IPS-20b (cell line): ENCODE measurements at regions not wholly inside any gene's neighbourhood (a gene's known extent, or its start where the extent isn't known, plus 50 kb on each side); places are given as distances from the start of the nearest gene placed in this dataset.
"Not testable (repeated sequence)": the region's sequence is repeated elsewhere in the genome, so short reads cannot be mapped to it uniquely, and the experiment has no call there.

Experiments
- H3K27ac ChIP-seq: one replicate; pipeline ENCODE4 v1.5.1; 2013; ENCODE audit warnings: low read length
- H3K27me3 ChIP-seq: 2 replicates; pipeline ENCODE4 v1.6.1; 2013; ENCODE audit warnings: mild to moderate bottlenecking, low read length, inconsistent platforms; ENCODE audit not compliant: insufficient read depth
- H3K36me3 ChIP-seq: 2 replicates; pipeline ENCODE4 v1.6.1; 2013; ENCODE audit warnings: low read depth, mild to moderate bottlenecking, inconsistent platforms, low read length, moderate library complexity; ENCODE audit not compliant: insufficient read depth
- H3K4me1 ChIP-seq: 2 replicates; pipeline ENCODE4 v1.6.1; 2013; ENCODE audit warnings: mild to moderate bottlenecking, control low read depth, inconsistent platforms, low read length, moderate library complexity; ENCODE audit not compliant: insufficient read depth
- H3K4me3 ChIP-seq: 2 replicates; pipeline ENCODE4 v1.5.1; 2013; ENCODE audit warnings: mild to moderate bottlenecking, low read length, inconsistent platforms
- H3K9ac ChIP-seq: 2 replicates; pipeline ENCODE4 v1.6.1; 2013; ENCODE audit warnings: low read depth, mild to moderate bottlenecking, inconsistent platforms, low read length, moderate library complexity
- H3K9me3 ChIP-seq: 2 replicates; pipeline ENCODE4 v1.6.1; 2013; ENCODE audit warnings: mild to moderate bottlenecking, low read depth, low read length, inconsistent platforms; ENCODE audit not compliant: insufficient read depth

DNA sequence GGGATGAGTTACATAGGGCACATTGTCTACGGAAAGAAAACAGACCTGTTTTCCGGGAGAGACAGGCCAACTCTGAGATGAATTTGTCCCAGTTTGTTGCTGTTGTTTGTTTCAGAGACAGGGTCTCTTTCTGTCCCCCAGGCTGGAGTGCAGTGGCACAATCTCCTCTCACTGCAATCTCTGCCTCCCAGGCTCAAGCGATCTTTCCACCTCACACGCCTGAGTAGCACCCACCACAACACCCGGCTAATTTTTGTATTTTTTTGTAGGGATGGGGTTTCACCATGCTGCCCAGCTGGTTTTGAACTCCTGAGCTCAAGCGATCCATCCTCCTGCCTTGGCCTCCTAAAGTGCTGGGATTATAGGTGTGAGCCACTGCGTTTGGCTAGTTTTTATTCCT, 125.5 kb upstream of the ERRFI1 start:
- Histone ChIP-seq H3K9me3 (no peaks in the 10 kb centered on the region), H3K4me1 (peaks cover 4% of the 10 kb centered on the region; the same call in 1 of the 2 replicates), H3K27ac (no peak overlapping the region), H3K27me3 (no peaks in the 10 kb centered on the region), H3K36me3 (no peaks in the 10 kb centered on the region), H3K9ac (no peak overlapping the region), H3K4me3 (no peak overlapping the region)

DNA sequence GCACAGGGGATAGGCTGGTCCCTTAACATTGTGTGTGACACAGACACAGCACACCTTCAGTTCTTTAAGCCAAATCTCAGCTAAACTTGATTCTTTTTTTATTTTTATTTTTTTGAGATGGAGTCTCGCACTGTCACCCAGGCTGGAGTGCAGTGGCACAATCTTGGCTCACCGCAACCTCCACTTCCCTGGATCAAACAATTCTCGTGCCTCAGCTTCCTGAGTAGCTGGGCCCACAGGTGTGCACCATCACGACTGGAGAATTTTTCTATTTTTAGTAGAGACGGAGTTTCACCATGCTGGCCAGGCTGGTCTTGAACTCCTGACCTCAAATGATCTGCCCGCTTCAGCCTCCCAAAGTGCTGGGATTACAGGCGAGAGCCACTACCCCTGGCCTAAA, 123.6 kb upstream of the ERRFI1 start:
- H3K27ac ChIP-seq, H3K4me3 ChIP-seq, H3K27me3 ChIP-seq, H3K9ac ChIP-seq, H3K4me1 ChIP-seq, H3K9me3 ChIP-seq, H3K36me3 ChIP-seq: not testable (repeated sequence)

DNA sequence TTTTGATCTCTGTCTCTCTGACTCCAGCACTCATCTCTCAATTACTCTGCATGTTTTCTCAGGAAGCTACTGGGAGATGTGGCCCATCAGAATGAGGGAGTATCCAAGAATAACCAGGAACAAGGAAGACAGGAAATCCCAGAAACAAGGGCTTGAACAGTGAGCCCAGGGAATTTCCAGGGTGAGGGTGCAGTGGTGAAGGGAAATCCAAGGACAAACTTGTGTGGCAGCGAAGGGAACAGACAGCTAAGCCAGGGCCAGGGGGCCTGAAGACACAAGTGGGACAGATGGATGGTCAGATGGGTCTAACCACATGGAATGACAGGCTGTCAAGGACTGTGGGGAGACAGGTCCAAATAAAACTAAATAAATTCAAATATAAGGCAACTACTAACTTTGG, 121.8 kb upstream of the ERRFI1 start:
- Histone ChIP-seq H3K9ac (no peak overlapping the region), H3K36me3 (no peaks in the 10 kb centered on the region), H3K9me3 (no peaks in the 10 kb centered on the region), H3K4me3 (no peak overlapping the region), H3K27me3 (no peaks in the 10 kb centered on the region), H3K27ac (no peak overlapping the region), H3K4me1 (no peaks in the 10 kb centered on the region)

DNA sequence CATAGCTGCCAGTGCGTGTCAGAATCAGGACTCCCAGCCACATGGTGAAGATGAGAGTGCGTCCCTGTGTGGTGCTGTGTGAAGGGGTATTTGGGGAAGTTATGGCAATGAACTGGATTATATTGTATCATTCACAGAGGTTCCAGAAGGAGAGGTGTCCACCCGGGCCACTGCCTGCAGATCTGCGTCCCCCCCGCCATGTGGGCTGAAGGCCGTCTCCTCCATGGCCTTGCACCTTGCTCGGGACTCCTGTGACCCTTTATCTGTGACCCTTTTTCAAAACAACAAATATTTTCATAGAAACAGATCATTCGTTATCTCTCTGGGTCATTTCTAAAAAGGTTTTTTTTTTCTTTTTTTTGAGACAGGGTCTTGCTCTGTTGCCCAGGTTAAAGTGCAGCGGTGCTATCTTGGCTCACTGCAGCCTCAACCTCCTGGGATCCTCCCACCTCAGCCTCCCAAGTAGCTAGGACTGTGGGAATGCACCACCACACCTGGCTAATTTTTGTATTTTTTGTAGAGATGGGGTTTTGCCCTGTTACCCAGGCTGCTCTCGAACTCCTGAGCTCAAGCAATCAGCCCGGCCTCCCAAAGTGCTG, 120.2 kb upstream of the ERRFI1 start:
- H3K27me3 ChIP-seq: no peaks in the 10 kb centered on the region

DNA sequence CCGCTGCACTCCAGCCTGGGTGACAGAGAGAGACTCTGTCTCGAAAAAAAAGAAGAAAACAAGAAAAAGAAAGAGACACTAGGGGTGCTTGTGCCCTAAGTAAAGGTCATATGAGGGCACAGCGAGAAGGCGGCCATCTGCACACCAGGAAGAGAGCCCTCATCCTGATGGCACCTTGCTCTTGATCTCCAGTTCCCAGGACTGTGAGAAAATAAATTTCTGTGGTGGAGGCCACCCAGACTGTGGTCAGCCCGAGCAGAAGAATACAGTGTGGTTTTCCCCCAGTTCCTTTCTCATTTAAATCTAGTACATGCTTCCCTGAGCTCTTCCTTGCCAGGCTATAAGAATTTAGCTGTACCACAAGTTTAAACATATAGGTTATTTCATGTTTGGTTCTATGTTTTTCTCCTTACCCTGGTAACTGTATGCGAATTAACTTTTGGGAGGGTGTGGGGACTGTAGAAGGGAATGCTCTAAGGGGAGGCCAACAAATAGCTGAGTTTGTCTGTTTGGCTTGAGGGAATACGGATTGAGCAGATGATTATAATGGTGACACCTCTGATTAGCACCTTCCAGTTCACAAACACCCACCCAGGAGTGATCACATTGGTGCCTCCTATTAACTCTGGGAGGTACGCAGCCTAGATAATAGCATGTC, 119.6 kb upstream of the ERRFI1 start:
- Histone ChIP-seq H3K4me1 (no peaks in the 10 kb centered on the region), H3K36me3 (no peaks in the 10 kb centered on the region), H3K4me3 (no peak overlapping the region), H3K9ac (no peak overlapping the region), H3K27me3 (no peaks in the 10 kb centered on the region), H3K27ac (no peak overlapping the region), H3K9me3 (no peaks in the 10 kb centered on the region)

More for the DNA sequence above, 120.2 kb upstream of the ERRFI1 start:
- no peak overlapping the region for H3K4me3 ChIP-seq
- no peaks in the 10 kb centered on the region for H3K36me3 ChIP-seq
- H3K9ac ChIP-seq: no peak overlapping the region
- H3K9me3 ChIP-seq: no peaks in the 10 kb centered on the region
- no peak overlapping the region for H3K27ac ChIP-seq
- H3K4me1 ChIP-seq: no peaks in the 10 kb centered on the region

DNA sequence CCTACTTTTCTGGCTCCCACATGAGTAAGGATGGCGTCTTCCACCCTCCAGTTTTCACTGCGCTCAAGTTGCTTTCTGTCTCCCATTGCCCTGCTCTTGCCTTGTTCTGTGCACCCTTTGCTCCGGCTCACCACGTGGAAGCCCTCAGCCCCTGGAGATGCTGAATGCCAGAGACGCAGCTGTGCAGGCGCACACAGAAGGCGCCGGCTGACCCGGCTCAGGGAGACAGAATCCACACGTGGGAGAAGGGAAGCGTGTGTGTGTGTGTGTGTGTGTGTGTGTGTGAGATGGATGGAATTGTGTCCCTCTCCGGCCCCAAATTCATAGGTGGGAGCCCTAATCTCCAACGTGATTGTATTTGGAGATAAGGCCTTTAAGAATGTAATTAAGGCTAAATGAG, 118.2 kb upstream of the ERRFI1 start:
- Histone ChIP-seq H3K9me3 (no peaks in the 10 kb centered on the region), H3K27me3 (no peaks in the 10 kb centered on the region), H3K9ac (no peak overlapping the region), H3K4me3 (no peak overlapping the region), H3K36me3 (no peaks in the 10 kb centered on the region), H3K4me1 (no peaks in the 10 kb centered on the region), H3K27ac (no peak overlapping the region)

DNA sequence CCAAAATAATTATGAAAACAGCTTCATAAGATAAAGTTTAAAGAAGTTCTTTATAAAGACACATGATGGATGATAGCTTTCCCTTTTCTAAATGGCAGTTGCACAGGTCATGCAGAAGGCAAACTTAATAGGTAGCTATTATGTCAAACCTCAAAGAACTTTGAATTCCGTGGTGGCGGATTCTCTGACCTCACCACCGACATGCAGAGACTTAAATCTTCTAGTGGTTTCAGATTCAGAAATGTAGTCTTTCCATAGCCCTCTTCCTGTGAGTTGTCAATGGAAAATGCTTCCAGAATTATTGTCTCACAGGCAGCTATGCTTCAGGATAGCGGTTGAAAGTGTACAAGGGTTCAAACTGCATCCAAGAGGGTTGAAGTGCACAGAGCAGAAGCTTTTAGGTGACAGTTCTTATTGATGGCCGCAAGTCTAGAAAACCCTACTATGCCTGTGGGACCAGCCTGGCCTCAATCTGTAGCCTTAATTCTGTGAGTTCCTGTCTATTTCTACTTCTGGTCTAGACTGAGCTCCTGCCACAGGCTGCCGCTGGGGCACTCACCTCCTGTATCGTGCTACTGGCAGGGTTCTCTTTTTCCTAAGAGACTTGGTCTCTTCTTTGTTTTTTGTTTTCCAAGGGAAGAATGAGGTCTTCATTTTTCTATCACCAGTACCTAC, 117.0 kb upstream of the ERRFI1 start:
- H3K27me3 ChIP-seq: no peaks in the 10 kb centered on the region
- no peaks in the 10 kb centered on the region for H3K9me3 ChIP-seq
- no peak overlapping the region for H3K27ac ChIP-seq
- no peak overlapping the region for H3K9ac ChIP-seq
- no peaks in the 10 kb centered on the region for H3K4me1 ChIP-seq
- H3K4me3 ChIP-seq: no peak overlapping the region
- no peaks in the 10 kb centered on the region for H3K36me3 ChIP-seq

DNA sequence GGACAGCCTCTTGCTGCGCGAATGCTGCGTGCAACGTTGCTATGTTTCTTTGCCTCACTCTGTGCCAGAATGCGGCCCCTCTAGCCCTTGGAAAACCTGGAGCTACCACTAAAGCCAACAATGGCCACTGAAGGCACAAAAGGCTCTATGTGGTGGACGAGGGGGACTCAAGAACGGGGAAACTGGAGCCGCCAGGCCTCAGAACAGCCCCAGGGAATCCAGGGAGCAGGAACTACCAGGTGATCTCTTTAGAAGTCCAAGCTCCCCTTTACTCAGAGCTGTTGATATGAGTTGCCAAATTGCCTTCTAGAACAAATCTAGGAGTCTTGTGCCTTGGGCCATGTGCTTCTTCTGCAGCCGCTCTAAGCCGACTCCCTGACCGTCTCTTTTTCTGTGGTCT, 113.8 kb upstream of the ERRFI1 start:
- Histone ChIP-seq H3K9me3 (no peaks in the 10 kb centered on the region), H3K27ac (no peak overlapping the region), H3K4me1 (no peaks in the 10 kb centered on the region), H3K36me3 (no peaks in the 10 kb centered on the region), H3K27me3 (no peaks in the 10 kb centered on the region), H3K9ac (no peak overlapping the region), H3K4me3 (no peak overlapping the region)

DNA sequence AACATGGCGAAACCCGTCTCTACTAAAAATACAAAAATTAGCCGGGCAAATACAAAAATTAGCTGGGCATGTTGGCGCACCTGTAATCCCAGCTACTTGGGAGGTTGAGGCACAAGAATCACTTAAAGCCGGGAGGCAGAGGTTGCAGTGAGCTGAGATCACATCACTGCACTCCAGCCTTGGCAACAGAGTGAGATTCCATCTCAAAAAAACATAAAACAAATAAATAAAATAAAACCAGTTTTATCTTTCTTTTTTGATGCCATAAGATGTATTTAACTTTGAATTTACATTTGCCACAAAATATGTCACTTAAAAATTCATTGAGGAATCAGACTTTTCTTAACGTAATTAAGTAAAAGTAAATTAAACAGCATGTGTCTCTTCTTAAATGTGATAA, 113.3 kb upstream of the ERRFI1 start:
- no peak overlapping the region for H3K27ac ChIP-seq
- H3K9me3 ChIP-seq: no peaks in the 10 kb centered on the region
- H3K4me1 ChIP-seq: no peaks in the 10 kb centered on the region
- no peak overlapping the region for H3K9ac ChIP-seq
- no peaks in the 10 kb centered on the region for H3K27me3 ChIP-seq
- no peak overlapping the region for H3K4me3 ChIP-seq
- H3K36me3 ChIP-seq: no peaks in the 10 kb centered on the region

DNA sequence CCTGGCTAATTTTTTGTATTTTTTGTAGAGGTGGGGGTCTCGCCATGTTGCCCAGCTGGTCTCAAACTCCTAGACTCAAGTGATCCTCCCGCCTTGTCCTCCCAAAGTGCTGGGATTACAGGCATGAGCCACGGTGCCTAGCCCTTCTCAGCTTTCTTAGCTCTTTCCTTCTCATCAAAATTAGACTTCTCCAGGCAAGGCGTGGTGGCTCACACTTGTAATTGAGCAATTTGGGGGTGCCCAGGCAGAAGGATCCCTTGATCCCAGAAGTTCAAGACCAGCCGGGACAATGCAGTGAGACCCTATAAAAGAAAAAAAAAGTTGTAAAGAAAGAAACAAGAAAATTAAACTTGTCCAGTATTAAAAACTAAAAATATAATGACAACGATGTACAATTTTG, 112.6 kb upstream of the ERRFI1 start:
- H3K4me1 ChIP-seq: no peaks in the 10 kb centered on the region

DNA sequence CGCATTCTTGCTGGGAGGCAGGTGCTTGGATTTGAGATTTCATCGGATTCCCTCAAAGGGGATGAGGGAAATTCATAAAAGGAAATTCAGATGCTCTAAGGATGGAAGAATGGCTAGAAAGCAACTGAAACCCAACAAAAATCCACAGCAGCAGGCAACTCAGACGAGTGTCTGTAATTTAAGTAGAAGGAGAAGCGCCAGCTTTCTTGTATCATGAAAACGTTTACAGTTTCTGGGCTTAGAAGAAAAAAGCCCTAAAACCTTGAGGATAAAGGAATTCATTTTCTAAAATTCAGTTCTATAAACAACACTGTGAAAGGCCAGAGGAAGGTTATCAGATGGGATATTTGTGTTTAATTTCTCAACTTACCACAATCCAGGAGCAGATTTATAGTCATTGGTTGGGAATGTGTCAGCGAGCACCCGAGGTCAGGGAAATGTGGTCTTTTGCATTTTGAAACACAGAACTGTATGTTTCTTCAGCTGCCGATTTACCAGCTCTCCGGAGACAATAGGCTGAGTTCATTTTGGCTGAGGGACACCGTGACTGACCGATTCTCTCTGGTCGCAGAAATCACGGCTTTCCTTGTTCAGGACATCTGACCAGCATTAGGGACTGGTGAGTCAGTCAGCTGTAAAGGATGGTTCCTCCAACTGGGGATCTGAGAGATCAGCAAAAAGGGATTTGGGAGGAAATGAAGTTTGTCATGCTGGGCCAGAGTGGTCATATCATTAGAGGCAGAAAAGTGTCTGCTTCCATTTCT, 111.6 kb upstream of the ERRFI1 start:
- no peaks in the 10 kb centered on the region for H3K9me3 ChIP-seq
- H3K27me3 ChIP-seq: no peaks in the 10 kb centered on the region
- H3K4me1 ChIP-seq: no peaks in the 10 kb centered on the region
- H3K27ac ChIP-seq: no peak overlapping the region
- H3K4me3 ChIP-seq: no peak overlapping the region
- no peak overlapping the region for H3K9ac ChIP-seq
- H3K36me3 ChIP-seq: no peaks in the 10 kb centered on the region

More for the DNA sequence above, 112.6 kb upstream of the ERRFI1 start:
- Histone ChIP-seq H3K9me3 (no peaks in the 10 kb centered on the region), H3K27ac (no peak overlapping the region), H3K27me3 (no peaks in the 10 kb centered on the region), H3K9ac (no peak overlapping the region), H3K4me3 (no peak overlapping the region), H3K36me3 (no peaks in the 10 kb centered on the region)
